Bronchial epithelial cell (primary cell): ENCODE measurements at regions not wholly inside any gene's neighbourhood (a gene's known extent, or its start where the extent isn't known, plus 50 kb on each side); places are given as distances from the start of the nearest gene placed in this dataset.

ENCODE experiments used
- DNase-seq: peaks from one replicate; pipeline ENCODE4 v3.0.0-alpha.2; 2010; ENCODE audit warnings: low read depth
- FAIRE-seq: peaks from 2 replicates; lab custom pipeline; 2011; peaks lifted over from hg19 to GRCh38; lab: Jason Lieb, UNC
- H3K27me3 ChIP-seq: 2 replicates; pipeline ENCODE4 v1.5.1; 2011; ENCODE audit warnings: low read length; ENCODE audit not compliant: control insufficient read depth, insufficient read depth
- H3K36me3 ChIP-seq: 2 replicates; pipeline ENCODE4 v1.5.1; 2011; ENCODE audit warnings: low read length; ENCODE audit not compliant: control insufficient read depth, insufficient read depth
- H3K4me3 ChIP-seq: 2 replicates; pipeline ENCODE4 v1.5.1; 2011; ENCODE audit warnings: mild to moderate bottlenecking, low read depth, low read length, control low read depth
- CTCF ChIP-seq: IDR thresholded peaks from 2 replicates; pipeline ENCODE4 v1.5.1; 2011; ENCODE audit warnings: mild to moderate bottlenecking, moderate library complexity, low read length, control low read depth, inconsistent platforms; ENCODE audit not compliant: insufficient read depth, severe bottlenecking

GRCh38 chr9:135397142-135397541 is 82.4 kb upstream of the PPP1R26 start:
- FAIRE-seq (no peak), DNase-seq (no peak)
- no peaks in the 10 kb centered on the region for H3K27me3 ChIP-seq
- H3K4me3 ChIP-seq = no peak overlapping the region
- no peak for TF ChIP-seq CTCF
- no peaks in the 10 kb centered on the region for H3K36me3 ChIP-seq

GRCh38 chr9:135399000-135399649 is 80.5 kb upstream of the PPP1R26 start:
- DNase-seq = no peak
- H3K27me3 ChIP-seq = no peaks in the 10 kb centered on the region
- no peak for TF ChIP-seq CTCF
- no peak overlapping the region for H3K4me3 ChIP-seq
- no peaks in the 10 kb centered on the region for H3K36me3 ChIP-seq
- FAIRE-seq = no peak

GRCh38 chr9:135400496-135400895 is 79.1 kb upstream of the PPP1R26 start:
- Histone ChIP-seq H3K36me3 (no peaks in the 10 kb centered on the region), H3K4me3 (no peak overlapping the region), H3K27me3 (no peaks in the 10 kb centered on the region)
- no peak for FAIRE-seq
- no peak for TF ChIP-seq CTCF
- no peak for DNase-seq

- no peaks in the 10 kb centered on the region for H3K27me3 ChIP-seq
- FAIRE-seq = no peak
- H3K36me3 ChIP-seq = no peaks in the 10 kb centered on the region
- no peak overlapping the region for H3K4me3 ChIP-seq
- TF ChIP-seq CTCF = no peak
- DNase-seq = no peak
These were observed 78.4 kb upstream of the PPP1R26 start for GRCh38 chr9:135401218-135401617.

GRCh38 chr9:135402048-135402738 is 77.4 kb upstream of the PPP1R26 start:
- no peaks in the 10 kb centered on the region for H3K27me3 ChIP-seq
- no peak for TF ChIP-seq CTCF
- FAIRE-seq (no peak), DNase-seq (no peak)
- no peaks in the 10 kb centered on the region for H3K36me3 ChIP-seq
- no peak overlapping the region for H3K4me3 ChIP-seq
